ENCODE measurements at regions not wholly inside any gene's neighbourhood (a gene's known extent, or its start where the extent isn't known, plus 50 kb on each side); places are given as distances from the start of the nearest gene placed in this dataset.

- no peak for ATAC-seq
- TF ChIP-seq TSHZ2 (CRISPR knock-in tag; IDR thresholded peaks at IDR 0.05) (no peak), ARNTL (CRISPR knock-in tag; IDR thresholded peaks at IDR 0.05; ENCODE audit: borderline replicate concordance, low read depth) (no peak), SNAI2 (CRISPR knock-in tag; IDR thresholded peaks at IDR 0.05) (no peak), ZNF565 (CRISPR knock-in tag; conservative IDR thresholded peaks at IDR 0.05; ENCODE audit: low read depth) (no peak), POU6F1 (CRISPR knock-in tag; IDR thresholded peaks at IDR 0.05; ENCODE audit: borderline replicate concordance, low read depth) (no peak), ISL1 (CRISPR knock-in tag; IDR thresholded peaks at IDR 0.05) (no peak), CSRNP3 (CRISPR knock-in tag; IDR thresholded peaks at IDR 0.05) (no peak), ZNF8 (CRISPR knock-in tag; IDR thresholded peaks at IDR 0.05) (no peak), TCF4 (CRISPR knock-in tag; IDR thresholded peaks at IDR 0.05; ENCODE audit: borderline replicate concordance) (no peak)
Observed at GRCh38 chr12:4117386-4118016, 156.1 kb upstream of the CCND2 start.

GRCh38 chr12:4116251-4117111, 157.1 kb upstream of the CCND2 start:
- ATAC-seq, result no peak; the same call in 2 of the 3 replicates
- TF ChIP-seq, protein P1, sequence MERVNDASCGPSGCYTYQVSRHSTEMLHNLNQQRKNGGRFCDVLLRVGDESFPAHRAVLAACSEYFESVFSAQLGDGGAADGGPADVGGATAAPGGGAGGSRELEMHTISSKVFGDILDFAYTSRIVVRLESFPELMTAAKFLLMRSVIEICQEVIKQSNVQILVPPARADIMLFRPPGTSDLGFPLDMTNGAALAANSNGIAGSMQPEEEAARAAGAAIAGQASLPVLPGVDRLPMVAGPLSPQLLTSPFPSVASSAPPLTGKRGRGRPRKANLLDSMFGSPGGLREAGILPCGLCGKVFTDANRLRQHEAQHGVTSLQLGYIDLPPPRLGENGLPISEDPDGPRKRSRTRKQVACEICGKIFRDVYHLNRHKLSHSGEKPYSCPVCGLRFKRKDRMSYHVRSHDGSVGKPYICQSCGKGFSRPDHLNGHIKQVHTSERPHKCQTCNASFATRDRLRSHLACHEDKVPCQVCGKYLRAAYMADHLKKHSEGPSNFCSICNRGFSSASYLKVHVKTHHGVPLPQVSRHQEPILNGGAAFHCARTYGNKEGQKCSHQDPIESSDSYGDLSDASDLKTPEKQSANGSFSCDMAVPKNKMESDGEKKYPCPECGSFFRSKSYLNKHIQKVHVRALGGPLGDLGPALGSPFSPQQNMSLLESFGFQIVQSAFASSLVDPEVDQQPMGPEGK (CRISPR knock-in tag; IDR thresholded peaks at IDR 0.05; ENCODE audit: borderline replicate concordance), result no peak
- no peak for TF ChIP-seq ZNF8 (CRISPR knock-in tag; IDR thresholded peaks at IDR 0.05)

DNA sequence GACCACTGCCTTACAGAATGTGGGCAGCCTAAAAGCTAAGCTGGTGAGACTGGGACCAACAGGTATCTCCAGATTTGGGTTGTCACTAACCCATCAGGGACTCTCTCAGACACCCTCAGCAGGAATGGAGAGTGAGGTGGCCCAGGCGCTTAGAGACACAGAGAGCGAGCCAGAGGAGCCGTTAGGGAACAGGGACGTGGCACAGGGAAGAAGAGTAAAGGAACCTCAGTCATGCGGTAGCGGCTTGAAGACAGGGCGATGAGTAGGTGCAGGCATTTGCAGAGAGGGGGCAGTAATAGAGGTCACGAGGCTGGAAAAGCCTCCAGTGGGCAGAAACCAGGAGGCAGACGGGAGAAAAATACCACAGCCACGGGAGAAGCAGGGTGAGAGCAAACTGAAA, 158.0 kb upstream of the CCND2 start:
- TF ChIP-seq ISL1 (CRISPR knock-in tag; IDR thresholded peaks at IDR 0.05) (no peak), CSDC2 (CRISPR knock-in tag; IDR thresholded peaks at IDR 0.05) (no peak), OSR1 (CRISPR knock-in tag; IDR thresholded peaks at IDR 0.05) (no peak), ZFP30 (CRISPR knock-in tag; IDR thresholded peaks at IDR 0.05) (no peak), ZNF70 (CRISPR knock-in tag; IDR thresholded peaks at IDR 0.05) (no peak), RARB (CRISPR knock-in tag; IDR thresholded peaks at IDR 0.05) (no peak), ZFP3 (CRISPR knock-in tag; IDR thresholded peaks at IDR 0.05) (no peak), ZNF8 (CRISPR knock-in tag; IDR thresholded peaks at IDR 0.05) (no peak), ZC3H10 (CRISPR knock-in tag; IDR thresholded peaks at IDR 0.05) (no peak), PPARA (CRISPR knock-in tag; IDR thresholded peaks at IDR 0.05; ENCODE audit: borderline replicate concordance) (no peak), ESRRG (CRISPR knock-in tag; IDR thresholded peaks at IDR 0.05) (no peak), TCF4 (CRISPR knock-in tag; IDR thresholded peaks at IDR 0.05; ENCODE audit: borderline replicate concordance) (no peak)
- TF ChIP-seq, protein P1 (CRISPR knock-in tag; IDR thresholded peaks at IDR 0.05; ENCODE audit: borderline replicate concordance), result no peak
- TF ChIP-seq, protein P2, sequence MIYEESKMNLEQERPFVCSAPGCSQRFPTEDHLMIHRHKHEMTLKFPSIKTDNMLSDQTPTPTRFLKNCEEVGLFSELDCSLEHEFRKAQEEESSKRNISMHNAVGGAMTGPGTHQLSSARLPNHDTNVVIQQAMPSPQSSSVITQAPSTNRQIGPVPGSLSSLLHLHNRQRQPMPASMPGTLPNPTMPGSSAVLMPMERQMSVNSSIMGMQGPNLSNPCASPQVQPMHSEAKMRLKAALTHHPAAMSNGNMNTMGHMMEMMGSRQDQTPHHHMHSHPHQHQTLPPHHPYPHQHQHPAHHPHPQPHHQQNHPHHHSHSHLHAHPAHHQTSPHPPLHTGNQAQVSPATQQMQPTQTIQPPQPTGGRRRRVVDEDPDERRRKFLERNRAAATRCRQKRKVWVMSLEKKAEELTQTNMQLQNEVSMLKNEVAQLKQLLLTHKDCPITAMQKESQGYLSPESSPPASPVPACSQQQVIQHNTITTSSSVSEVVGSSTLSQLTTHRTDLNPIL (CRISPR knock-in tag; IDR thresholded peaks at IDR 0.05; ENCODE audit: low read depth), result no peak
- ATAC-seq, result no peak
